Dermis blood vessel endothelial cell (primary cell): ENCODE measurements at regions not wholly inside any gene's neighbourhood (a gene's known extent, or its start where the extent isn't known, plus 50 kb on each side); places are given as distances from the start of the nearest gene placed in this dataset.
"Not testable (repeated sequence)": the region's sequence is repeated elsewhere in the genome, so short reads cannot be mapped to it uniquely, and the experiment has no call there.

Source experiments
- DNase-seq: peaks from one replicate; pipeline ENCODE4 v3.0.0; 2010

- DNase-seq, result no peak
These were observed 82.0 kb upstream of the PCAT7 start for GRCh38 chr9:94472806-94473360.

GRCh38 chr9:94478755-94479730 lies 75.8 kb upstream of the PCAT7 start:
- DNase-seq, result no peak

- no peak for DNase-seq
These were observed 75.1 kb upstream of the PCAT7 start for GRCh38 chr9:94479757-94480156.

GRCh38 chr9:94480205-94480604 lies 74.7 kb upstream of the PCAT7 start:
- DNase-seq, result no peak

GRCh38 chr9:94482110-94482509 lies 72.8 kb upstream of the PCAT7 start:
- DNase-seq, result no peak

- DNase-seq, result peak; percentile 9
These were observed 64.4 kb upstream of the PCAT7 start for GRCh38 chr9:94490465-94490864.

GRCh38 chr9:94492125-94492524 lies 62.8 kb upstream of the PCAT7 start:
- not testable (repeated sequence) for DNase-seq

GRCh38 chr9:94498801-94499453 lies 56.0 kb upstream of the PCAT7 start:
- DNase-seq, result no peak

- DNase-seq, result no peak
These were observed 50.5 kb upstream of the PCAT7 start for GRCh38 chr9:94504358-94504757.
